ENCODE measurements at regions not wholly inside any gene's neighbourhood (a gene's known extent, or its start where the extent isn't known, plus 50 kb on each side); places are given as distances from the start of the nearest gene placed in this dataset.

GRCh38 chr18:22503803-22504202 is 86.1 kb upstream of the CTAGE1 start:
- Histone ChIP-seq H3K36me3 (ENCODE audit: control insufficient read depth, insufficient read depth, low read length) (no peaks in the 10 kb centered on the region), H3K4me1 (ENCODE audit: control insufficient read depth, insufficient read depth, low read length) (no peaks in the 10 kb centered on the region), H3K4me3 (ENCODE audit: low read depth, low read length) (no peak overlapping the region), H3K27me3 (ENCODE audit: control insufficient read depth, insufficient read depth, low read length) (no peaks in the 10 kb centered on the region), H3K9ac (ENCODE audit: low read length) (no peak overlapping the region), H3K9me3 (ENCODE audit: control insufficient read depth, insufficient read depth, low read depth, low read length) (0 out of 2 replicates have a peak, but pooled peaks cover 3% of the 10 kb centered on the region), H3K27ac (ENCODE audit: low read depth, low read length) (no peak overlapping the region)

- H3K4me3 ChIP-seq (ENCODE audit: low read depth, low read length): no peak overlapping the region
- H3K27ac ChIP-seq (ENCODE audit: low read depth, low read length): no peak overlapping the region
- no peaks in the 10 kb centered on the region for H3K36me3 ChIP-seq (ENCODE audit: control insufficient read depth, insufficient read depth, low read length)
- H3K4me1 ChIP-seq (ENCODE audit: control insufficient read depth, insufficient read depth, low read length): no peaks in the 10 kb centered on the region
- 0 out of 2 replicates have a peak, but pooled peaks cover 3% of the 10 kb centered on the region for H3K9me3 ChIP-seq (ENCODE audit: control insufficient read depth, insufficient read depth, low read depth, low read length)
- no peak overlapping the region for H3K9ac ChIP-seq (ENCODE audit: low read length)
- no peaks in the 10 kb centered on the region for H3K27me3 ChIP-seq (ENCODE audit: control insufficient read depth, insufficient read depth, low read length)
Observed at GRCh38 chr18:22504251-22505030, 86.7 kb upstream of the CTAGE1 start.

- 0 out of 2 replicates have a peak, but pooled peaks cover 3% of the 10 kb centered on the region for H3K9me3 ChIP-seq (ENCODE audit: control insufficient read depth, insufficient read depth, low read depth, low read length)
- H3K27ac ChIP-seq (ENCODE audit: low read depth, low read length): no peak overlapping the region
- H3K4me3 ChIP-seq (ENCODE audit: low read depth, low read length): no peak overlapping the region
- H3K9ac ChIP-seq (ENCODE audit: low read length): no peak overlapping the region
- no peaks in the 10 kb centered on the region for H3K4me1 ChIP-seq (ENCODE audit: control insufficient read depth, insufficient read depth, low read length)
- H3K36me3 ChIP-seq (ENCODE audit: control insufficient read depth, insufficient read depth, low read length): no peaks in the 10 kb centered on the region
- no peaks in the 10 kb centered on the region for H3K27me3 ChIP-seq (ENCODE audit: control insufficient read depth, insufficient read depth, low read length)
Observed at GRCh38 chr18:22505141-22505591, 87.5 kb upstream of the CTAGE1 start.

- Histone ChIP-seq H3K27ac (ENCODE audit: low read depth, low read length) (no peak overlapping the region), H3K4me1 (ENCODE audit: control insufficient read depth, insufficient read depth, low read length) (no peaks in the 10 kb centered on the region), H3K4me3 (ENCODE audit: low read depth, low read length) (no peak overlapping the region), H3K9me3 (ENCODE audit: control insufficient read depth, insufficient read depth, low read depth, low read length) (no peaks in the 10 kb centered on the region), H3K9ac (ENCODE audit: low read length) (no peak overlapping the region), H3K27me3 (ENCODE audit: control insufficient read depth, insufficient read depth, low read length) (no peaks in the 10 kb centered on the region), H3K36me3 (ENCODE audit: control insufficient read depth, insufficient read depth, low read length) (no peaks in the 10 kb centered on the region)
Observed at GRCh38 chr18:22507055-22507454, 89.3 kb upstream of the CTAGE1 start.

- Histone ChIP-seq H3K27me3 (ENCODE audit: control insufficient read depth, insufficient read depth, low read length) (no peaks in the 10 kb centered on the region), H3K9me3 (ENCODE audit: control insufficient read depth, insufficient read depth, low read depth, low read length) (no peaks in the 10 kb centered on the region), H3K9ac (ENCODE audit: low read length) (no peak overlapping the region), H3K4me3 (ENCODE audit: low read depth, low read length) (no peak overlapping the region), H3K4me1 (ENCODE audit: control insufficient read depth, insufficient read depth, low read length) (no peaks in the 10 kb centered on the region), H3K36me3 (ENCODE audit: control insufficient read depth, insufficient read depth, low read length) (no peaks in the 10 kb centered on the region), H3K27ac (ENCODE audit: low read depth, low read length) (no peak overlapping the region)
Observed at GRCh38 chr18:22509423-22509822, 91.7 kb upstream of the CTAGE1 start.

- H3K4me1 ChIP-seq (ENCODE audit: control insufficient read depth, insufficient read depth, low read length): no peaks in the 10 kb centered on the region
- no peak overlapping the region for H3K9ac ChIP-seq (ENCODE audit: low read length)
- no peak overlapping the region for H3K27ac ChIP-seq (ENCODE audit: low read depth, low read length)
- H3K4me3 ChIP-seq (ENCODE audit: low read depth, low read length): no peak overlapping the region
- H3K9me3 ChIP-seq (ENCODE audit: control insufficient read depth, insufficient read depth, low read depth, low read length): no peaks in the 10 kb centered on the region
- H3K36me3 ChIP-seq (ENCODE audit: control insufficient read depth, insufficient read depth, low read length): no peaks in the 10 kb centered on the region
- no peaks in the 10 kb centered on the region for H3K27me3 ChIP-seq (ENCODE audit: control insufficient read depth, insufficient read depth, low read length)
Observed at GRCh38 chr18:22510697-22511096, 93.0 kb upstream of the CTAGE1 start.

GRCh38 chr18:22513721-22514481 is 96.2 kb upstream of the CTAGE1 start:
- H3K9ac ChIP-seq (ENCODE audit: low read length): no peak overlapping the region
- no peaks in the 10 kb centered on the region for H3K27me3 ChIP-seq (ENCODE audit: control insufficient read depth, insufficient read depth, low read length)
- H3K4me1 ChIP-seq (ENCODE audit: control insufficient read depth, insufficient read depth, low read length): no peaks in the 10 kb centered on the region
- no peaks in the 10 kb centered on the region for H3K36me3 ChIP-seq (ENCODE audit: control insufficient read depth, insufficient read depth, low read length)
- H3K4me3 ChIP-seq (ENCODE audit: low read depth, low read length): no peak overlapping the region
- no peak overlapping the region for H3K27ac ChIP-seq (ENCODE audit: low read depth, low read length)
- no peaks in the 10 kb centered on the region for H3K9me3 ChIP-seq (ENCODE audit: control insufficient read depth, insufficient read depth, low read depth, low read length)

GRCh38 chr18:22514655-22515054 is 96.9 kb upstream of the CTAGE1 start:
- H3K27me3 ChIP-seq (ENCODE audit: control insufficient read depth, insufficient read depth, low read length): no peaks in the 10 kb centered on the region
- H3K4me3 ChIP-seq (ENCODE audit: low read depth, low read length): no peak overlapping the region
- no peaks in the 10 kb centered on the region for H3K36me3 ChIP-seq (ENCODE audit: control insufficient read depth, insufficient read depth, low read length)
- H3K27ac ChIP-seq (ENCODE audit: low read depth, low read length): no peak overlapping the region
- no peak overlapping the region for H3K9ac ChIP-seq (ENCODE audit: low read length)
- H3K9me3 ChIP-seq (ENCODE audit: control insufficient read depth, insufficient read depth, low read depth, low read length): no peaks in the 10 kb centered on the region
- no peaks in the 10 kb centered on the region for H3K4me1 ChIP-seq (ENCODE audit: control insufficient read depth, insufficient read depth, low read length)

GRCh38 chr18:22515250-22515649 is 97.5 kb upstream of the CTAGE1 start:
- Histone ChIP-seq H3K27me3 (ENCODE audit: control insufficient read depth, insufficient read depth, low read length) (no peaks in the 10 kb centered on the region), H3K9me3 (ENCODE audit: control insufficient read depth, insufficient read depth, low read depth, low read length) (no peaks in the 10 kb centered on the region), H3K4me3 (ENCODE audit: low read depth, low read length) (no peak overlapping the region), H3K9ac (ENCODE audit: low read length) (no peak overlapping the region), H3K27ac (ENCODE audit: low read depth, low read length) (no peak overlapping the region), H3K36me3 (ENCODE audit: control insufficient read depth, insufficient read depth, low read length) (no peaks in the 10 kb centered on the region), H3K4me1 (ENCODE audit: control insufficient read depth, insufficient read depth, low read length) (no peaks in the 10 kb centered on the region)

- H3K9ac ChIP-seq (ENCODE audit: low read length): no peak overlapping the region
Observed at GRCh38 chr18:22517356-22517755, 99.6 kb upstream of the CTAGE1 start.

GRCh38 chr18:22521026-22521707 is 103.5 kb upstream of the CTAGE1 start:
- H3K27ac ChIP-seq (ENCODE audit: low read depth, low read length): no peak overlapping the region
- no peaks in the 10 kb centered on the region for H3K27me3 ChIP-seq (ENCODE audit: control insufficient read depth, insufficient read depth, low read length)
- no peaks in the 10 kb centered on the region for H3K36me3 ChIP-seq (ENCODE audit: control insufficient read depth, insufficient read depth, low read length)
- H3K4me1 ChIP-seq (ENCODE audit: control insufficient read depth, insufficient read depth, low read length): no peaks in the 10 kb centered on the region
- no peak overlapping the region for H3K4me3 ChIP-seq (ENCODE audit: low read depth, low read length)
- H3K9ac ChIP-seq (ENCODE audit: low read length): no peak overlapping the region
- H3K9me3 ChIP-seq (ENCODE audit: control insufficient read depth, insufficient read depth, low read depth, low read length): no peaks in the 10 kb centered on the region

More at GRCh38 chr18:22517356-22517755, 99.6 kb upstream of the CTAGE1 start:
- H3K9me3 ChIP-seq (ENCODE audit: control insufficient read depth, insufficient read depth, low read depth, low read length): no peaks in the 10 kb centered on the region
- no peak overlapping the region for H3K4me3 ChIP-seq (ENCODE audit: low read depth, low read length)
- no peaks in the 10 kb centered on the region for H3K27me3 ChIP-seq (ENCODE audit: control insufficient read depth, insufficient read depth, low read length)
- H3K27ac ChIP-seq (ENCODE audit: low read depth, low read length): no peak overlapping the region
- no peaks in the 10 kb centered on the region for H3K4me1 ChIP-seq (ENCODE audit: control insufficient read depth, insufficient read depth, low read length)
- H3K36me3 ChIP-seq (ENCODE audit: control insufficient read depth, insufficient read depth, low read length): no peaks in the 10 kb centered on the region
